LHCN-M2 (cell line): ENCODE measurements at regions not wholly inside any gene's neighbourhood (a gene's known extent, or its start where the extent isn't known, plus 50 kb on each side); places are given as distances from the start of the nearest gene placed in this dataset.
"Not testable (repeated sequence)": the region's sequence is repeated elsewhere in the genome, so short reads cannot be mapped to it uniquely, and the experiment has no call there.

ENCODE experiments used
- DNase-seq: peaks from one replicate; pipeline ENCODE4 v3.0.0-alpha.2; 2012; ENCODE audit warnings: low read depth

- peak; percentile 18 for DNase-seq
Observed at GRCh38 chr12:5165296-5165970, 121.8 kb downstream of the KCNA5 start.

- peak; percentile 94 for DNase-seq
Observed at GRCh38 chr12:5166976-5167375, 123.3 kb downstream of the KCNA5 start.

- DNase-seq, result no peak
Observed at GRCh38 chr12:5168148-5168547, 124.5 kb downstream of the KCNA5 start.

- DNase-seq, result no peak
Observed at GRCh38 chr12:5170844-5171243, 127.2 kb downstream of the KCNA5 start.

- DNase-seq, result peak; percentile 56
Observed at GRCh38 chr12:5171701-5172100, 128.0 kb downstream of the KCNA5 start.

GRCh38 chr12:5172886-5173285, 129.2 kb downstream of the KCNA5 start:
- DNase-seq, result no peak

GRCh38 chr12:5173511-5174011, 129.9 kb downstream of the KCNA5 start:
- peak; percentile 76 for DNase-seq

GRCh38 chr12:5175415-5175814, 131.7 kb downstream of the KCNA5 start:
- DNase-seq, result not testable (repeated sequence)

- DNase-seq, result no peak
Observed at GRCh38 chr12:5176036-5176435, 132.4 kb downstream of the KCNA5 start.

GRCh38 chr12:5177096-5177495, 133.4 kb downstream of the KCNA5 start:
- no peak for DNase-seq

GRCh38 chr12:5177731-5178130, 134.1 kb downstream of the KCNA5 start:
- no peak for DNase-seq

- DNase-seq, result no peak
Observed at GRCh38 chr12:5178571-5178970, 134.9 kb downstream of the KCNA5 start.

- no peak for DNase-seq
Observed at GRCh38 chr12:5180496-5180895, 136.8 kb downstream of the KCNA5 start.

- DNase-seq, result no peak
Observed at GRCh38 chr12:5184186-5184585, 140.5 kb downstream of the KCNA5 start.

GRCh38 chr12:5185435-5186069, 141.9 kb downstream of the KCNA5 start:
- DNase-seq, result no peak

GRCh38 chr12:5186715-5187114, 143.0 kb downstream of the KCNA5 start:
- no peak for DNase-seq

- DNase-seq, result no peak
Observed at GRCh38 chr12:5187136-5187535, 143.5 kb downstream of the KCNA5 start.

GRCh38 chr12:5188472-5188871, 144.8 kb downstream of the KCNA5 start:
- no peak for DNase-seq

GRCh38 chr12:5189173-5189572, 145.5 kb downstream of the KCNA5 start:
- DNase-seq, result no peak

GRCh38 chr12:5191803-5192538, 148.3 kb downstream of the KCNA5 start:
- DNase-seq, result no peak

- no peak for DNase-seq
Observed at GRCh38 chr12:5192726-5193125, 149.0 kb downstream of the KCNA5 start.

- DNase-seq, result no peak
Observed at GRCh38 chr12:5194306-5194705, 150.6 kb downstream of the KCNA5 start.

GRCh38 chr12:5195244-5195643, 151.6 kb downstream of the KCNA5 start:
- no peak for DNase-seq
